ENCODE measurements at regions not wholly inside any gene's neighbourhood (a gene's known extent, or its start where the extent isn't known, plus 50 kb on each side); places are given as distances from the start of the nearest gene placed in this dataset.

DNA sequence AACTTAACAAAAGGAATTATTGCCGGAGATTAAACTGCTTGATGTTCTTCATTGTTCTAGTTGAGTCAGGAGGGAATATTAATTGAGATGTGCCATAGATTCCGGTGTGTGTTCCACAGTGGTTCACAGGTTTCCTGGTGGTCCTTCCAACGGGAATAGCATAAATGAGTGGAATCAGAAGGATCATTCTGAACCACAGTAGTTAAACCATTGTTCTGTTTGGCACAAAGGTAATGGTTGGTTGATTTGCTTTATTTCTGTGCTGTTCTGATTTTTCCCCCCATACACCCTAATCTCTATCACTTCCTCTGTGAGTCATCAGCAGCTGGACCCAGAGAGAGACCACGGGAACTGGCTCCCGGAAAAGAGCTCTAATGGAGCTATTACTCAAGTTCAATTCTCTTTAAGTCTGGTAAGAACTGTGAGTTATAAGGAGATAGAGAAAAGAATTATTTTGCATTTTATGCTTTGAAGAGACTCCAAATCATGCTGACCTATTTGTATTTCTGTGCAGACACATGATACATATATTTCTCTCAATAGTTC, 627.2 kb downstream of the ZIC1 start:
- no peaks in the 10 kb centered on the region for H3K36me3 ChIP-seq (ENCODE audit: insufficient read depth, low read length)
- no peaks in the 10 kb centered on the region for H3K27me3 ChIP-seq (ENCODE audit: insufficient read depth, low read depth, low read length)
- H3K4me2 ChIP-seq (ENCODE audit: low read length) = no peak overlapping the region
- H2AFZ ChIP-seq (ENCODE audit: low read depth, low read length) = no peak overlapping the region
- TF ChIP-seq RAD21 (conservative IDR thresholded peaks at IDR 0.05) (no peak), POLR2AphosphoS5 (IDR thresholded peaks at IDR 0.05) (no peak), EP300 (conservative IDR thresholded peaks at IDR 0.05; ENCODE audit: poor library complexity, severe bottlenecking) (no peak), MXI1 (conservative IDR thresholded peaks at IDR 0.05; ENCODE audit: poor library complexity, severe bottlenecking) (no peak), EZH2 (IDR thresholded peaks at IDR 0.05; ENCODE audit: borderline replicate concordance, insufficient read depth, low read length, poor library complexity, severe bottlenecking) (no peak), TAF1 (IDR thresholded peaks at IDR 0.05; ENCODE audit: low read depth) (no peak), SMC3 (conservative IDR thresholded peaks at IDR 0.05; ENCODE audit: poor library complexity) (no peak)
- TF ChIP-seq, protein P1, sequence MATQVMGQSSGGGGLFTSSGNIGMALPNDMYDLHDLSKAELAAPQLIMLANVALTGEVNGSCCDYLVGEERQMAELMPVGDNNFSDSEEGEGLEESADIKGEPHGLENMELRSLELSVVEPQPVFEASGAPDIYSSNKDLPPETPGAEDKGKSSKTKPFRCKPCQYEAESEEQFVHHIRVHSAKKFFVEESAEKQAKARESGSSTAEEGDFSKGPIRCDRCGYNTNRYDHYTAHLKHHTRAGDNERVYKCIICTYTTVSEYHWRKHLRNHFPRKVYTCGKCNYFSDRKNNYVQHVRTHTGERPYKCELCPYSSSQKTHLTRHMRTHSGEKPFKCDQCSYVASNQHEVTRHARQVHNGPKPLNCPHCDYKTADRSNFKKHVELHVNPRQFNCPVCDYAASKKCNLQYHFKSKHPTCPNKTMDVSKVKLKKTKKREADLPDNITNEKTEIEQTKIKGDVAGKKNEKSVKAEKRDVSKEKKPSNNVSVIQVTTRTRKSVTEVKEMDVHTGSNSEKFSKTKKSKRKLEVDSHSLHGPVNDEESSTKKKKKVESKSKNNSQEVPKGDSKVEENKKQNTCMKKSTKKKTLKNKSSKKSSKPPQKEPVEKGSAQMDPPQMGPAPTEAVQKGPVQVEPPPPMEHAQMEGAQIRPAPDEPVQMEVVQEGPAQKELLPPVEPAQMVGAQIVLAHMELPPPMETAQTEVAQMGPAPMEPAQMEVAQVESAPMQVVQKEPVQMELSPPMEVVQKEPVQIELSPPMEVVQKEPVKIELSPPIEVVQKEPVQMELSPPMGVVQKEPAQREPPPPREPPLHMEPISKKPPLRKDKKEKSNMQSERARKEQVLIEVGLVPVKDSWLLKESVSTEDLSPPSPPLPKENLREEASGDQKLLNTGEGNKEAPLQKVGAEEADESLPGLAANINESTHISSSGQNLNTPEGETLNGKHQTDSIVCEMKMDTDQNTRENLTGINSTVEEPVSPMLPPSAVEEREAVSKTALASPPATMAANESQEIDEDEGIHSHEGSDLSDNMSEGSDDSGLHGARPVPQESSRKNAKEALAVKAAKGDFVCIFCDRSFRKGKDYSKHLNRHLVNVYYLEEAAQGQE (IDR thresholded peaks at IDR 0.05; ENCODE audit: borderline replicate concordance) = no peak
- TF ChIP-seq, protein P2, sequence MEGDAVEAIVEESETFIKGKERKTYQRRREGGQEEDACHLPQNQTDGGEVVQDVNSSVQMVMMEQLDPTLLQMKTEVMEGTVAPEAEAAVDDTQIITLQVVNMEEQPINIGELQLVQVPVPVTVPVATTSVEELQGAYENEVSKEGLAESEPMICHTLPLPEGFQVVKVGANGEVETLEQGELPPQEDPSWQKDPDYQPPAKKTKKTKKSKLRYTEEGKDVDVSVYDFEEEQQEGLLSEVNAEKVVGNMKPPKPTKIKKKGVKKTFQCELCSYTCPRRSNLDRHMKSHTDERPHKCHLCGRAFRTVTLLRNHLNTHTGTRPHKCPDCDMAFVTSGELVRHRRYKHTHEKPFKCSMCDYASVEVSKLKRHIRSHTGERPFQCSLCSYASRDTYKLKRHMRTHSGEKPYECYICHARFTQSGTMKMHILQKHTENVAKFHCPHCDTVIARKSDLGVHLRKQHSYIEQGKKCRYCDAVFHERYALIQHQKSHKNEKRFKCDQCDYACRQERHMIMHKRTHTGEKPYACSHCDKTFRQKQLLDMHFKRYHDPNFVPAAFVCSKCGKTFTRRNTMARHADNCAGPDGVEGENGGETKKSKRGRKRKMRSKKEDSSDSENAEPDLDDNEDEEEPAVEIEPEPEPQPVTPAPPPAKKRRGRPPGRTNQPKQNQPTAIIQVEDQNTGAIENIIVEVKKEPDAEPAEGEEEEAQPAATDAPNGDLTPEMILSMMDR (IDR thresholded peaks at IDR 0.05; ENCODE audit: poor library complexity, severe bottlenecking) = no peak
- H4K20me1 ChIP-seq (ENCODE audit: insufficient read depth) = no peaks in the 10 kb centered on the region
- H3F3A ChIP-seq (ENCODE audit: insufficient read depth, low read length, poor library complexity, severe bottlenecking) = no peaks in the 10 kb centered on the region
- H3K27ac ChIP-seq (ENCODE audit: low read length) = no peak overlapping the region
- H3K9me2 ChIP-seq (ENCODE audit: insufficient read depth, low read length) = no peaks in the 10 kb centered on the region
- no peak overlapping the region for H3K9ac ChIP-seq (ENCODE audit: low read length)
- no peaks in the 10 kb centered on the region for H3K79me2 ChIP-seq (replicated peaks; ENCODE audit: insufficient read depth, low read length)
- no peak overlapping the region for H3K4me3 ChIP-seq (ENCODE audit: low read length)
- H3K9me3 ChIP-seq (ENCODE audit: low read length) = no peaks in the 10 kb centered on the region

DNA sequence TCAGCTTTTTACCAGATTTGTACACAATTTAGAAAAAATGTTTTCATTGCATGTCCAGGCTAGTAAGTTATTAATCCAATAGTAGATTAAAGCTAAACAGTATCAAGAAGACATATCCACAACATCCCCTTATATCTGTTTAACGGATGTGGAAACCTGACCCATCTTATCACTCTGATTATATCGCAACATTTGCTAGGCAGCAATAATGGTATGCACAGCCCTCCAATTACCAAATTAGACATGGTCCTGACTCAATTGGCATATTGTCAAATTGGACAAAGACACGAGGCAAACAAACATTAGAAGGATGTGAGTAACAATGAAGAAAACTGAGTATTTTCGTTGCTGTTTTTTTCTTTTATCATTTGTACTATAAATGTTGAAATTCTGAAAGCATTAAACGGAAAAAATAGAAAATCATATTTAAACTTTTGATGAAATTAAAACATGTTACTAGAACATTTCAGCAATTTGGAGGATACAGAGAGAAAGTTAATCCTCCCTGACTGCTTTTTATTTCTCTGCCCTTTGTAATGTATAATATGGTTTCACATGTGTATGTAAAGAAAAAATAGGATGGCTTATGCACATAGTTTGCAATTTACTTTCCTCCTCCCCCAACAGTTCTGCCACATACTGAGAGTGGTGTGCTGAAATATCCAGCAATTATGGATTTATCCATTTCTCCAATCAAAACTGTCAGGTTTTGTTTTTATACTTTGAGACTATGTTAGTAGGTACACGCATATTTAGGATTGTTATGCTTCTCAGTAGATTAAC, 633.7 kb downstream of the ZIC1 start:
- H3K36me3 ChIP-seq (ENCODE audit: insufficient read depth, low read length) = no peaks in the 10 kb centered on the region
- no peak overlapping the region for H3K4me2 ChIP-seq (ENCODE audit: low read length)
- no peaks in the 10 kb centered on the region for H3K9me3 ChIP-seq (ENCODE audit: low read length)
- no peak overlapping the region for H3K9ac ChIP-seq (ENCODE audit: low read length)
- TF ChIP-seq SMC3 (conservative IDR thresholded peaks at IDR 0.05; ENCODE audit: poor library complexity) = no peak
- TF ChIP-seq, protein P2 (IDR thresholded peaks at IDR 0.05; ENCODE audit: poor library complexity, severe bottlenecking) = no peak
- no peak for TF ChIP-seq TAF1 (IDR thresholded peaks at IDR 0.05; ENCODE audit: low read depth)
- no peak for TF ChIP-seq MXI1 (conservative IDR thresholded peaks at IDR 0.05; ENCODE audit: poor library complexity, severe bottlenecking)
- no peak for TF ChIP-seq EZH2 (IDR thresholded peaks at IDR 0.05; ENCODE audit: borderline replicate concordance, insufficient read depth, low read length, poor library complexity, severe bottlenecking)
- TF ChIP-seq, protein P1 (IDR thresholded peaks at IDR 0.05; ENCODE audit: borderline replicate concordance) = no peak
- H2AFZ ChIP-seq (ENCODE audit: low read depth, low read length) = no peak overlapping the region
- no peaks in the 10 kb centered on the region for H4K20me1 ChIP-seq (ENCODE audit: insufficient read depth)
- no peak overlapping the region for H3K27ac ChIP-seq (ENCODE audit: low read length)
- H3K79me2 ChIP-seq (replicated peaks; ENCODE audit: insufficient read depth, low read length) = no peaks in the 10 kb centered on the region
- H3K4me3 ChIP-seq (ENCODE audit: low read length) = no peak overlapping the region
- no peaks in the 10 kb centered on the region for H3K9me2 ChIP-seq (ENCODE audit: insufficient read depth, low read length)
- no peaks in the 10 kb centered on the region for H3K27me3 ChIP-seq (ENCODE audit: insufficient read depth, low read depth, low read length)
- no peaks in the 10 kb centered on the region for H3F3A ChIP-seq (ENCODE audit: insufficient read depth, low read length, poor library complexity, severe bottlenecking)
